GM12891 (cell line): ENCODE measurements at regions not wholly inside any gene's neighbourhood (a gene's known extent, or its start where the extent isn't known, plus 50 kb on each side); places are given as distances from the start of the nearest gene placed in this dataset.

Source experiments
- PAX5 ChIP-seq: IDR thresholded peaks from 2 replicates; pipeline ENCODE4 v1.6.1; 2011; ENCODE audit warnings: low read length, moderate library complexity, mild to moderate bottlenecking; ENCODE audit not compliant: insufficient read depth, severe bottlenecking
- POLR2A ChIP-seq: IDR thresholded peaks from 2 replicates; pipeline ENCODE4 v1.6.1; 2011; ENCODE audit warnings: low read depth, low read length, control low read depth
- POLR2AphosphoS5 ChIP-seq: IDR thresholded peaks from 2 replicates; pipeline ENCODE4 v1.6.1; 2011; ENCODE audit warnings: low read depth, low read length, control low read depth
- POU2F2 ChIP-seq: IDR thresholded peaks from 2 replicates; pipeline ENCODE4 v1.6.1; 2011; ENCODE audit warnings: low read depth, mild to moderate bottlenecking, control low read depth, low read length, moderate library complexity
- SPI1 ChIP-seq: IDR thresholded peaks from 2 replicates; pipeline ENCODE4 v1.6.1; 2011; ENCODE audit warnings: low read depth, low read length, control low read depth
- TAF1 ChIP-seq: IDR thresholded peaks from 2 replicates; pipeline ENCODE4 v1.6.1; 2011; ENCODE audit warnings: low read depth, low read length, control low read depth

DNA sequence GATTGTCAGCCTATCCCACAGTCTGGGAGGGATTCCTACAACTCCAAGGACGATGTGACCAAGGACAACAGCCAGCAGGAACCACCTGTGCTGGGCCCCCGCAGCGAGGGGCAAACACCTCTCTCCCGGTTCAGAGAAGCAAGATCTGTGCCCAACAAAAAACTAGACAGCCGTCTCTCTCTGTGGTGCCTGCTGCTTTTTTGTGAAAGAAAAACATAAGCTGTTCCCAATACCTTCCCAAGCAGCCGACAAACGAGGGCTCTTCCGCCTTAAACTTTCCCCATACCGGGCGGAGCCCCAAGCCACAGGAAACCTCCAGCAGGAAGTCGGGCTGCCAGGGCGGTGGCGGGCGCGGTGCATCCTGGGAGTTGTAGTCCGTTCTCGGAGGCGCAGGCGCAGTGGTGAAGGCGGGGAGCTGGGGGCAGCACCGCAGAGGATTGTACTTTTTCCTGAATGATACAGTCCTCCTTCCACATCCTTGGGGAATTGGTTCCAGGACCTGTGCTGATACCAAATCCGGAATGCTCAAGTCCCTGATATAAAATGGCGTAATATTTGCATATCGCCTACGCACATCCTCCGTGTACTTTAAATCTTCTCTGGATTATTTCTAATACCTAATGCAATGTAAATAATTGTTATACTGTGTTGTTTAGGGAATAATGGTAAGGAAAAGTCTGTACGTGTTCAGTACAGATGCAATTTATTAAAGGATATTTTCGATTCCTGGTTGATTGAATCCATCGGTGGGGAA, 63.1 kb upstream of the IRF2 start:
- TF ChIP-seq TAF1 (peak; percentile 74; the same call in 1 of the 2 replicates), POLR2A (peak; percentile 84), POLR2AphosphoS5 (peak; percentile 82), POU2F2 (peak; percentile 98), SPI1 (peak; percentile 31; the same call in 1 of the 2 replicates), PAX5 (no peak)
